BLaER1 (cell line): ENCODE measurements at regions not wholly inside any gene's neighbourhood (a gene's known extent, or its start where the extent isn't known, plus 50 kb on each side); places are given as distances from the start of the nearest gene placed in this dataset.

Experiments used
- H3K27ac ChIP-seq: shearing (Covaris generic); formaldehyde crosslinking; 2 replicates; pipeline ENCODE4 v1.8.1; 2022
- H3K27me3 ChIP-seq: shearing (Covaris generic); formaldehyde crosslinking; 2 replicates; pipeline ENCODE4 v1.8.1; 2022
- H3K36me3 ChIP-seq: shearing (Covaris generic); formaldehyde crosslinking; 2 replicates; pipeline ENCODE4 v1.8.1; 2022
- H3K4me1 ChIP-seq: shearing (Covaris generic); formaldehyde crosslinking; 2 replicates; pipeline ENCODE4 v1.8.1; 2022
- H3K4me2 ChIP-seq: shearing (Covaris generic); formaldehyde crosslinking; 2 replicates; pipeline ENCODE4 v1.8.1; 2022
- H3K4me3 ChIP-seq: shearing (Covaris generic); formaldehyde crosslinking; 2 replicates; pipeline ENCODE4 v1.8.1; 2022
- H3K9ac ChIP-seq: shearing (Covaris generic); formaldehyde crosslinking; 2 replicates; pipeline ENCODE4 v1.8.1; 2022
- H3K9me3 ChIP-seq: shearing (Covaris generic); formaldehyde crosslinking; 2 replicates; pipeline ENCODE4 v1.8.1; 2022
- H4K20me1 ChIP-seq: shearing (Covaris generic); formaldehyde crosslinking; 2 replicates; pipeline ENCODE4 v1.8.1; 2022
- Cebpa-rat ChIP-seq: shearing (Covaris generic); IDR thresholded peaks from 2 replicates; pipeline ENCODE4 v1.8.1; 2022

- H3K27ac ChIP-seq, result no peak overlapping the region
- no peak overlapping the region for H3K4me2 ChIP-seq
- TF ChIP-seq Cebpa-rat, result no peak
- no peaks in the 10 kb centered on the region for H3K27me3 ChIP-seq
- no peaks in the 10 kb centered on the region for H3K36me3 ChIP-seq
- no peaks in the 10 kb centered on the region for H4K20me1 ChIP-seq
- peaks cover 41% of the 10 kb centered on the region for H3K9me3 ChIP-seq
- H3K4me1 ChIP-seq, result no peaks in the 10 kb centered on the region
- H3K9ac ChIP-seq, result no peak overlapping the region
- no peak overlapping the region for H3K4me3 ChIP-seq
These were observed 127.2 kb upstream of the THY1 start for GRCh38 chr11:119550053-119550752.

GRCh38 chr11:119547511-119547910 lies 124.5 kb upstream of the THY1 start:
- H3K27ac ChIP-seq, result no peak overlapping the region

DNA sequence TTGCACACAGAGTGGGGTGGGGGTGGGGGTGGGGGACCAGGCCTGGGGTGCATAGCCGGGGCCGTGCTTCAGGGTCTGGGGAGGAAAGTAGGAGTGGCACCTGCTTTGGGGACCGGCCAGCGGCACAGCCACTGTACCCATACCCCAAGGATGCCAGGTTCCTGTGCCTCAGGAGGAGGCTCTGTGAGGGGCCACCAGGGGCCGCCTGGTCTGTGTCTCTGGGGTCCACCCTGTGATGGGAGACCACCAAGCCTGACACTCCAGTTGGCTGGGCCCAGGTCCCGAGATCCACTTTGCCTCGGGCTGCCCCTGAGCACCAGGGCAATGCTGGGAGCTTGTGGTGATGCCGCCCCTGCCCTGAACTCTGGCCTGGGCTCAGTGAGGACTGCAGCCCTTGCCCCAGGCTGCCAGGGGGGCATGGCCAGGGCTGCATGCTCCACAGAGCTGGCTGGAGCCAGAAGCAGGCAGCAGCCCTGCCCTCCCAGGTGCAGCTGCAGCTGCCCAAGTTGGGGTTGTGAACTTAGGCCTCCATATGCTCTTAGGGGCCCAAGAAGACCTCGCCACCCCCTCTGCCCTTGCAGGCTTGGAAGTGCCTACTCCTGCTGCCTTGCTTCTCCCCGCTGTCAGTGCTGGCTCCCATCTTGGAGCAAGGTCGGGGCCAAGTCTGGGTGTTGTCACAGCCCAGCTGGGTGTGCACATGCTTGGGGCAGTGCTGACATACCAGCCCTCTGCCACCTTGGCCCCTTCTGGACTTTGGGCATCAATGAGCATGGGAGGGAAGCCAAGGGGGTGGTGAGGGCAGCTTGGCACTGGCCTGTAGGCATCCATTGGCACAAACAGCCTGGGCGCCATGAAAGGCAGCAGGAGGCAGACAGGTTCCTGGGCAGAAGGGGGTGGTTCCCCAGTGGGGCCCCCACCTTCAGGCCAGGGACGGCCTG lies 123.3 kb upstream of the THY1 start:
- H3K4me3 ChIP-seq, result no peak overlapping the region
- no peak overlapping the region for H3K4me2 ChIP-seq
- H3K9ac ChIP-seq, result no peak overlapping the region
- H3K9me3 ChIP-seq, result peaks cover 36% of the 10 kb centered on the region
- H3K4me1 ChIP-seq, result no peaks in the 10 kb centered on the region
- no peak for TF ChIP-seq Cebpa-rat
- no peaks in the 10 kb centered on the region for H3K36me3 ChIP-seq
- no peak overlapping the region for H3K27ac ChIP-seq
- H3K27me3 ChIP-seq, result no peaks in the 10 kb centered on the region
- H4K20me1 ChIP-seq, result no peaks in the 10 kb centered on the region

More at GRCh38 chr11:119547511-119547910, 124.5 kb upstream of the THY1 start:
- H3K9me3 ChIP-seq, result peaks cover 37% of the 10 kb centered on the region
- H3K36me3 ChIP-seq, result no peaks in the 10 kb centered on the region
- H3K9ac ChIP-seq, result no peak overlapping the region
- H3K4me3 ChIP-seq, result no peak overlapping the region
- no peaks in the 10 kb centered on the region for H4K20me1 ChIP-seq
- H3K4me1 ChIP-seq, result no peaks in the 10 kb centered on the region
- no peaks in the 10 kb centered on the region for H3K27me3 ChIP-seq
- no peak for TF ChIP-seq Cebpa-rat
- H3K4me2 ChIP-seq, result no peak overlapping the region

GRCh38 chr11:119540370-119541125 lies 117.6 kb upstream of the THY1 start:
- Histone ChIP-seq H3K4me3 (no peak overlapping the region), H3K9me3 (no peaks in the 10 kb centered on the region), H3K27ac (no peak overlapping the region), H3K36me3 (no peaks in the 10 kb centered on the region), H3K27me3 (no peaks in the 10 kb centered on the region), H3K4me2 (no peak overlapping the region), H3K9ac (no peak overlapping the region), H4K20me1 (no peaks in the 10 kb centered on the region), H3K4me1 (no peaks in the 10 kb centered on the region)
- TF ChIP-seq Cebpa-rat, result no peak

GRCh38 chr11:119539583-119539982 lies 116.6 kb upstream of the THY1 start:
- Histone ChIP-seq H3K36me3 (no peaks in the 10 kb centered on the region), H3K9me3 (no peaks in the 10 kb centered on the region), H4K20me1 (no peaks in the 10 kb centered on the region), H3K4me3 (no peak overlapping the region), H3K9ac (no peak overlapping the region), H3K4me1 (no peaks in the 10 kb centered on the region), H3K27me3 (no peaks in the 10 kb centered on the region), H3K27ac (no peak overlapping the region), H3K4me2 (no peak overlapping the region)
- TF ChIP-seq Cebpa-rat, result no peak

GRCh38 chr11:119538753-119539152 lies 115.8 kb upstream of the THY1 start:
- Histone ChIP-seq H3K4me1 (no peaks in the 10 kb centered on the region), H3K4me2 (no peak overlapping the region), H3K4me3 (no peak overlapping the region), H3K36me3 (no peaks in the 10 kb centered on the region), H3K9ac (no peak overlapping the region), H3K27me3 (no peaks in the 10 kb centered on the region), H4K20me1 (no peaks in the 10 kb centered on the region), H3K27ac (no peak overlapping the region), H3K9me3 (no peaks in the 10 kb centered on the region)
- no peak for TF ChIP-seq Cebpa-rat

DNA sequence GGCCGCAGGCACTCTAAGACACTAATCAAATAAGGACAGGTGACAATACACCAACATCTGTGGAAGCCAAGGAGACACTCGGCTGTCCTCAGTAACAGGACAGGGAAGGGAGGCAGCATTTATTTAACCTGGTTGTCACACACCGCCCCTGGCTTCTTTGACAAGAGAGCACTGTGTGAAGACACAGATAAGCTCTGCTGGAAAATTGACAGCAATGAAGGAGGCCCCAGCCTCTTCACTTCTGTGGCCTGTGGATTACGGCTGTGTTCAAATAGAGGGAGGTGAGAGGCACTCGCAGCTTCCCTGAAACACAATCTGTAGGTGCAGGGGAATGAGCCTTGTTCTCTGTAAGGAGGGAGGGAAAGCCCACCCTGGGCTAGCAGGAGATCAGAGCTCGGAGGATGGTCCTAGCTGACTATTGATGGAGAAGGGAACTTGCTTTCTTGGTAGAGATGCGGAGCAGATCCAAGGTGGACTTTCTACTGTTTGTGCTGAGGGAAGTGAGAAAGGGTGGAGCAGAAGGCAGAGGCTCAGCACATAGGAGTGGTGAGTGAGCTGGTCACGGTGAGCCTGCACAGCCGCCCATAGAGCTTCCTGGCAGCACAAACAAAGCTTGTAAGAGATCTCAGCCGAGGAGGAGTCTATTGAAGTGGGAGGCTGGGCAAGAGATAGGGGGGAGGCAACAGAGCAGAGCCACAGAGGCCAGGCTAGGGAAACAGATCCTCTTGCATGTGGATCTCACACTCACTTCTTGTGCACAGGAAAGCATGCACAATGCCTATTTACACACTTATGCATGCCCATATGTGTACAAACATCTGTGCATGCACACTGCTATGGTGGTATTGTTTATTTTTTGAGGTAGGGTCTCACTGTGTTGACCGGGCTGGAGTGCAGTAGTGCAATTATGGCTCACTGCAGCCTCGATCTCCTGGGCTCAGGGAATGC lies 114.6 kb upstream of the THY1 start:
- Histone ChIP-seq H3K9me3 (no peaks in the 10 kb centered on the region), H3K4me1 (no peaks in the 10 kb centered on the region), H3K27me3 (no peaks in the 10 kb centered on the region), H3K27ac (no peak overlapping the region), H3K4me3 (no peak overlapping the region), H4K20me1 (no peaks in the 10 kb centered on the region), H3K36me3 (no peaks in the 10 kb centered on the region), H3K4me2 (no peak overlapping the region), H3K9ac (no peak overlapping the region)
- no peak for TF ChIP-seq Cebpa-rat

- H3K9ac ChIP-seq, result no peak overlapping the region
- no peak overlapping the region for H3K27ac ChIP-seq
- H3K9me3 ChIP-seq, result no peaks in the 10 kb centered on the region
- H3K27me3 ChIP-seq, result no peaks in the 10 kb centered on the region
- no peak for TF ChIP-seq Cebpa-rat
- no peaks in the 10 kb centered on the region for H3K4me1 ChIP-seq
- no peaks in the 10 kb centered on the region for H4K20me1 ChIP-seq
- no peaks in the 10 kb centered on the region for H3K36me3 ChIP-seq
- no peak overlapping the region for H3K4me2 ChIP-seq
- no peak overlapping the region for H3K4me3 ChIP-seq
These were observed 113.8 kb upstream of the THY1 start for GRCh38 chr11:119536801-119537200.
